OCI-LY7 (cell line): ENCODE measurements at regions not wholly inside any gene's neighbourhood (a gene's known extent, or its start where the extent isn't known, plus 50 kb on each side); places are given as distances from the start of the nearest gene placed in this dataset.

ENCODE experiments used
- CTCF ChIP-seq: fragments of 200-600 bp; sonication (generic); conservative IDR thresholded peaks from 2 replicates; pipeline ENCODE4 v1.5.1; 2014; ENCODE audit warnings: mild to moderate bottlenecking, antibody characterized with exemption, low read length, moderate library complexity, mixed read lengths
- EZH2phosphoT487 ChIP-seq: fragments of 200-600 bp; sonication (generic); IDR thresholded peaks from 2 replicates; pipeline ENCODE4 v1.6.1; 2018; ENCODE audit warnings: low read depth, borderline replicate concordance, mild to moderate bottlenecking, mixed run types, antibody characterized with exemption, low read length, moderate library complexity, mixed read lengths

GRCh38 chr2:150769421-150769820 lies 282.0 kb upstream of the RND3 start:
- TF ChIP-seq CTCF (no peak), EZH2phosphoT487 (no peak)
